GM12892 (cell line): ENCODE measurements at regions not wholly inside any gene's neighbourhood (a gene's known extent, or its start where the extent isn't known, plus 50 kb on each side); places are given as distances from the start of the nearest gene placed in this dataset.

Experiments
- POLR2AphosphoS5 ChIP-seq: IDR thresholded peaks from 2 replicates; pipeline ENCODE4 v1.6.1; 2011; ENCODE audit warnings: low read depth, low read length, control low read depth
- TAF1 ChIP-seq: IDR thresholded peaks from 2 replicates; pipeline ENCODE4 v1.6.1; 2011; ENCODE audit warnings: low read depth, mild to moderate bottlenecking, control low read depth, low read length, borderline replicate concordance

- TF ChIP-seq TAF1 (no peak), POLR2AphosphoS5 (no peak)
Measured at GRCh38 chr6:15885624-15886023, 222.8 kb upstream of the DTNBP1 start.
